PC-3 (cell line): ENCODE measurements at regions not wholly inside any gene's neighbourhood (a gene's known extent, or its start where the extent isn't known, plus 50 kb on each side); places are given as distances from the start of the nearest gene placed in this dataset.

ENCODE experiments used
- ATAC-seq: fragments of 200-7000 bp; cut with Tn5 transposase; 2 replicates; pipeline ENCODE4 v1.9.1; 2020; ENCODE audit warnings: mild to moderate bottlenecking, moderate library complexity
- BruUV-seq: library from RNA; stranded (reverse); fragments of 400-500 nt; replicated peaks from 2 replicates; lab custom pipeline; 2021; lab: Mats Ljungman, UMichigan
- CTCF ChIA-PET: fragments of 300-600 bp; sonication (Branson Sonifier 250); formaldehyde crosslinking; loops from one replicate; lab custom pipeline; 2022; ENCODE audit warnings: antibody characterized with exemption; lab: Charles Lee
- POLR2A ChIA-PET: fragments of 300-600 bp; sonication (Branson Sonifier 250); formaldehyde crosslinking; loops from one replicate; lab custom pipeline; 2022; ENCODE audit warnings: antibody characterized with exemption; ENCODE audit not compliant: unreplicated experiment; lab: Charles Lee
- DNase-seq: peaks from one replicate; pipeline ENCODE4 v3.0.0-alpha.2; 2015
- H2AFZ ChIP-seq: fragments of 300-600 bp; sonication (generic); 2 replicates; pipeline ENCODE4 v1.6.0; 2016; ENCODE audit warnings: antibody characterized with exemption, low read length
- H3F3A ChIP-seq: fragments of 300-600 bp; sonication (generic); one replicate; pipeline ENCODE4 v1.6.0; 2017; ENCODE audit warnings: antibody characterized with exemption, low read length, control low read depth, mild to moderate bottlenecking; ENCODE audit not compliant: unreplicated experiment
- H3K27ac ChIP-seq: fragments of 300-600 bp; sonication (generic); 2 replicates; pipeline ENCODE4 v1.5.1; 2016; ENCODE audit warnings: mild to moderate bottlenecking, low read length
- H3K27me3 ChIP-seq: fragments of 300-600 bp; sonication (generic); 2 replicates; pipeline ENCODE4 v1.6.1; 2016; ENCODE audit warnings: low read length, mixed read lengths
- H3K36me3 ChIP-seq: fragments of 300-600 bp; sonication (generic); 2 replicates; pipeline ENCODE4 v1.6.1; 2016; ENCODE audit warnings: low read depth, mixed run types, low read length, mixed read lengths
- H3K4me1 ChIP-seq: fragments of 300-600 bp; sonication (generic); 2 replicates; pipeline ENCODE4 v1.5.1; 2016; ENCODE audit warnings: low read length; ENCODE audit not compliant: insufficient read depth
- H3K4me2 ChIP-seq: fragments of 300-600 bp; sonication (generic); 2 replicates; pipeline ENCODE4 v1.6.0; 2016; ENCODE audit warnings: low read length
- H3K4me3 ChIP-seq: fragments of 300-600 bp; sonication (generic); 2 replicates; pipeline ENCODE4 v1.5.1; 2016; ENCODE audit warnings: mild to moderate bottlenecking, low read length, mixed read lengths
- H3K79me2 ChIP-seq: fragments of 300-600 bp; sonication (generic); 2 replicates; pipeline ENCODE4 v1.6.1; 2017; ENCODE audit warnings: low read length, mixed read lengths
- H3K9ac ChIP-seq: fragments of 300-600 bp; sonication (generic); 2 replicates; pipeline ENCODE4 v1.6.0; 2016; ENCODE audit warnings: mild to moderate bottlenecking, low read length
- H3K9me2 ChIP-seq: fragments of 300-600 bp; sonication (generic); replicated peaks from 2 replicates; pipeline ENCODE4 v1.6.1; 2016; ENCODE audit warnings: mixed run types, low read length, mixed read lengths
- H3K9me3 ChIP-seq: fragments of 300-600 bp; sonication (generic); 2 replicates; pipeline ENCODE4 v1.6.1; 2016; ENCODE audit warnings: low read length, mixed read lengths
- H4K20me1 ChIP-seq: fragments of 300-600 bp; sonication (generic); 2 replicates; pipeline ENCODE4 v1.6.1; 2016; ENCODE audit warnings: low read length, mixed read lengths
- EZH2 ChIP-seq: fragments of 300-600 bp; sonication (generic); IDR thresholded peaks from one replicate; pipeline ENCODE4 v1.6.1; 2017; ENCODE audit warnings: antibody characterized with exemption, mild to moderate bottlenecking, low read length; ENCODE audit not compliant: unreplicated experiment
- EZH2phosphoT487 ChIP-seq: fragments of 300-600 bp; sonication (generic); IDR thresholded peaks from 2 replicates; pipeline ENCODE4 v1.6.1; 2018; ENCODE audit warnings: mild to moderate bottlenecking, antibody characterized with exemption, low read length, borderline replicate concordance
- intact Hi-C: fragments of 100-400 bp; cut with micrococcal nuclease; formaldehyde crosslinking; loops from 2 replicates; pipeline ENCODE4 v1.9.0; 2023
- TF ChIP-seq, protein P1 (sequence below): fragments of 300-600 bp; sonication (generic); conservative IDR thresholded peaks from 2 replicates; pipeline ENCODE4 v1.5.1; 2017; ENCODE audit warnings: antibody characterized with exemption, low read depth, mild to moderate bottlenecking, low read length

GRCh38 chr9:74331607-74332006, 165.5 kb upstream of the RORB start:
- no TSS peak for BruUV-seq
- Histone ChIP-seq H3K27me3 (no peaks in the 10 kb centered on the region), H3K9me3 (no peaks in the 10 kb centered on the region), H3K4me2 (no peak overlapping the region), H3K36me3 (no peaks in the 10 kb centered on the region), H3K9ac (no peak overlapping the region), H3K79me2 (no peaks in the 10 kb centered on the region), H3K27ac (no peak overlapping the region), H3K4me1 (no peaks in the 10 kb centered on the region), H3K9me2 (no peaks in the 10 kb centered on the region), H2AFZ (no peak overlapping the region), H3K4me3 (no peak overlapping the region), H3F3A (no peaks in the 10 kb centered on the region), H4K20me1 (no peaks in the 10 kb centered on the region)
- ChIA-PET POLR2A (no interaction called here), CTCF (no interaction called here)
- ATAC-seq (no peak), DNase-seq (no peak)
- intact Hi-C loops, result no loop called here
- TF ChIP-seq EZH2, result no peak
- no peak for TF ChIP-seq EZH2phosphoT487
- TF ChIP-seq, protein P1, sequence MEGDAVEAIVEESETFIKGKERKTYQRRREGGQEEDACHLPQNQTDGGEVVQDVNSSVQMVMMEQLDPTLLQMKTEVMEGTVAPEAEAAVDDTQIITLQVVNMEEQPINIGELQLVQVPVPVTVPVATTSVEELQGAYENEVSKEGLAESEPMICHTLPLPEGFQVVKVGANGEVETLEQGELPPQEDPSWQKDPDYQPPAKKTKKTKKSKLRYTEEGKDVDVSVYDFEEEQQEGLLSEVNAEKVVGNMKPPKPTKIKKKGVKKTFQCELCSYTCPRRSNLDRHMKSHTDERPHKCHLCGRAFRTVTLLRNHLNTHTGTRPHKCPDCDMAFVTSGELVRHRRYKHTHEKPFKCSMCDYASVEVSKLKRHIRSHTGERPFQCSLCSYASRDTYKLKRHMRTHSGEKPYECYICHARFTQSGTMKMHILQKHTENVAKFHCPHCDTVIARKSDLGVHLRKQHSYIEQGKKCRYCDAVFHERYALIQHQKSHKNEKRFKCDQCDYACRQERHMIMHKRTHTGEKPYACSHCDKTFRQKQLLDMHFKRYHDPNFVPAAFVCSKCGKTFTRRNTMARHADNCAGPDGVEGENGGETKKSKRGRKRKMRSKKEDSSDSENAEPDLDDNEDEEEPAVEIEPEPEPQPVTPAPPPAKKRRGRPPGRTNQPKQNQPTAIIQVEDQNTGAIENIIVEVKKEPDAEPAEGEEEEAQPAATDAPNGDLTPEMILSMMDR, result no peak

GRCh38 chr9:74333384-74334032, 163.6 kb upstream of the RORB start:
- Histone ChIP-seq H3K4me1 (no peaks in the 10 kb centered on the region), H2AFZ (no peak overlapping the region), H3K27me3 (no peaks in the 10 kb centered on the region), H3F3A (no peaks in the 10 kb centered on the region), H3K4me3 (no peak overlapping the region), H4K20me1 (no peaks in the 10 kb centered on the region), H3K36me3 (no peaks in the 10 kb centered on the region), H3K9me3 (no peaks in the 10 kb centered on the region), H3K27ac (no peak overlapping the region), H3K4me2 (no peak overlapping the region), H3K79me2 (no peaks in the 10 kb centered on the region), H3K9me2 (no peaks in the 10 kb centered on the region), H3K9ac (no peak overlapping the region)
- intact Hi-C loops, result no loop called here
- ATAC-seq, result no peak
- TF ChIP-seq EZH2phosphoT487 (no peak), EZH2 (no peak)
- TF ChIP-seq, protein P1, result no peak
- ChIA-PET POLR2A (no interaction called here), CTCF (no interaction called here)
- no peak for DNase-seq
- BruUV-seq, result no TSS peak

GRCh38 chr9:74334271-74334670, 162.9 kb upstream of the RORB start:
- H3K9me3 ChIP-seq, result no peaks in the 10 kb centered on the region
- POLR2A ChIA-PET, result no interaction called here
- CTCF ChIA-PET, result no interaction called here
- H4K20me1 ChIP-seq, result no peaks in the 10 kb centered on the region
- no peaks in the 10 kb centered on the region for H3K36me3 ChIP-seq
- H3K4me1 ChIP-seq, result no peaks in the 10 kb centered on the region
- H3F3A ChIP-seq, result no peaks in the 10 kb centered on the region
- BruUV-seq, result no TSS peak
- H3K79me2 ChIP-seq, result no peaks in the 10 kb centered on the region
- no peaks in the 10 kb centered on the region for H3K9me2 ChIP-seq
- H2AFZ ChIP-seq, result no peak overlapping the region
- no peak for ATAC-seq
- H3K27me3 ChIP-seq, result no peaks in the 10 kb centered on the region
- intact Hi-C loops, result no loop called here
- no peak for DNase-seq
- TF ChIP-seq EZH2 (no peak), EZH2phosphoT487 (no peak)
- TF ChIP-seq, protein P1, result no peak
- no peak overlapping the region for H3K4me2 ChIP-seq
- no peak overlapping the region for H3K9ac ChIP-seq
- no peak overlapping the region for H3K4me3 ChIP-seq
- no peak overlapping the region for H3K27ac ChIP-seq
